GM12874 (cell line): ENCODE measurements at regions not wholly inside any gene's neighbourhood (a gene's known extent, or its start where the extent isn't known, plus 50 kb on each side); places are given as distances from the start of the nearest gene placed in this dataset.

Experiments used
- TF ChIP-seq, protein P1 (sequence below): IDR thresholded peaks from 2 replicates; pipeline ENCODE4 v1.5.1; 2011; ENCODE audit warnings: low read depth, mild to moderate bottlenecking, control low read depth, low read length, moderate library complexity; ENCODE audit not compliant: insufficient read depth

DNA sequence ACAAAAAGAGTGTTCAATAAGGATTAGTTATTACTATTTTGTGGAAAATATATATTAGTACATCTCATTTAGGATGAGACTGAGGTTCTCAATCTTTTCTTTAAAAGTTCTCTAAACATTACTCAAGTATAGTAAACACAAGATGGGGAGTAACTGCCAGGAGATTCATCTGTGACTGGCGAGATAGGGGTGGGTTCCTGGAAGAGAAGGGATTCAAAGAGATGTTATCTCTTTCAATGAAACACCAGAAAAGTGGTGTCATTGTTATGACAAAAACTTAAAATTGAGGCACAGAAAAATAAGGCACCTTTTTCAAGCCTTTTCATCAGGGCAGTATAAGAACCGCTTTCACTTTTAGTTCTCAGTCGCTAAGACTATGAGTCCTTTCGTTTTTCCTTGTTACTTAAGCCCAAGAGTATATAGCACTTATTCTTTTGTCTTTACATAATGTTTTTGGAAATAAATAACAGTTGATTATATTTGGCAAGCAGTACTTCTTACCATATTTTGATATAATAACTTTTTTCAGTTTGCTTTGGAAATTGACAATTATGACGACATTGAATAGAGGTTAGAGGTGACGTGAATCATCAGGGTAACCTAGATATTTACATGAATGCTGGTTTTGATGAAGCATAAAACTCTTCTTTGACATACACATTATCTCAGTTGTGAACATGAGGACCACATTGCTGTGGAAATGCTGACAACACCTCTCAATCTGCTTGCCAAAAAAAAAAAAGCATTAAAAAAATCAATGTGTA, 393.9 kb upstream of the TCF4 start:
- TF ChIP-seq, protein P1, sequence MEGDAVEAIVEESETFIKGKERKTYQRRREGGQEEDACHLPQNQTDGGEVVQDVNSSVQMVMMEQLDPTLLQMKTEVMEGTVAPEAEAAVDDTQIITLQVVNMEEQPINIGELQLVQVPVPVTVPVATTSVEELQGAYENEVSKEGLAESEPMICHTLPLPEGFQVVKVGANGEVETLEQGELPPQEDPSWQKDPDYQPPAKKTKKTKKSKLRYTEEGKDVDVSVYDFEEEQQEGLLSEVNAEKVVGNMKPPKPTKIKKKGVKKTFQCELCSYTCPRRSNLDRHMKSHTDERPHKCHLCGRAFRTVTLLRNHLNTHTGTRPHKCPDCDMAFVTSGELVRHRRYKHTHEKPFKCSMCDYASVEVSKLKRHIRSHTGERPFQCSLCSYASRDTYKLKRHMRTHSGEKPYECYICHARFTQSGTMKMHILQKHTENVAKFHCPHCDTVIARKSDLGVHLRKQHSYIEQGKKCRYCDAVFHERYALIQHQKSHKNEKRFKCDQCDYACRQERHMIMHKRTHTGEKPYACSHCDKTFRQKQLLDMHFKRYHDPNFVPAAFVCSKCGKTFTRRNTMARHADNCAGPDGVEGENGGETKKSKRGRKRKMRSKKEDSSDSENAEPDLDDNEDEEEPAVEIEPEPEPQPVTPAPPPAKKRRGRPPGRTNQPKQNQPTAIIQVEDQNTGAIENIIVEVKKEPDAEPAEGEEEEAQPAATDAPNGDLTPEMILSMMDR, result no peak

DNA sequence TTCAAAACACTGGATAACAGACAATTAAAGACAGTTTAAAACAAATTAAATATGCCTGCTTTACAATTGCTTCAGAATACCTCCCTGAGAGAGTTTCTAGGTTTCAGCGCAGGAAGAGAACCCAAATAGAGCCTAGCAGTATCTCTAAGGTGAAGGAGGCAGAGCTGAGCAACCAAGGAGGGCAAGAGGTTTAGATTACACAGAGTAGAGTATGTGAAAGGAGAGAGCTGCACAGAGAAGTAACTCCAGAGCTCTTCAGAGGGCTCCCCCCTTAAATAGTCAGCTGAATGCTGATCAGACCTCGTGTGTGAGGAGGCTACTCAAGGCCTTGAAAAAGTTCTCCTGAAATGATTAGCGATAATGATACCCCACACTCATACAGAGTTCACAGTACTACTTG, 386.5 kb upstream of the TCF4 start:
- TF ChIP-seq, protein P1, result no peak

DNA sequence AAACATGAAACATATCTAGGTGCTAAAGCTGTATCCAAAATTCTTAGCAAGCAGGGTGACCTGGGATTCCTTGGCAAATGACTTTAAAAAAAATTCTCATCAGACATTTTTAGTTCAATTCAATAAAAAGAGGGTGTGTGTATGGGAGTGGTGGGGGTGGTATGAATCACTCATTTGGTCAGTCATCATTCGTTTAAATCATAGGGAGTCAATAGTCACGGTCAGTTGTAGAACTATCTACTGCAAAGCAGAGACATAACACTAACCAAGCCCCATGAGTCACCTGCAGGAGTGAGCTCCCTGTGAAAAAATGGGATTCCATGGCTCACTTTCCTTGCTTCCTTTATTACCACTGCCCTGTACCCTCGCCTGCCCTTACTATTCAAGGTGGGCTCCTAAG, 380.6 kb upstream of the TCF4 start:
- TF ChIP-seq, protein P1, result no peak

DNA sequence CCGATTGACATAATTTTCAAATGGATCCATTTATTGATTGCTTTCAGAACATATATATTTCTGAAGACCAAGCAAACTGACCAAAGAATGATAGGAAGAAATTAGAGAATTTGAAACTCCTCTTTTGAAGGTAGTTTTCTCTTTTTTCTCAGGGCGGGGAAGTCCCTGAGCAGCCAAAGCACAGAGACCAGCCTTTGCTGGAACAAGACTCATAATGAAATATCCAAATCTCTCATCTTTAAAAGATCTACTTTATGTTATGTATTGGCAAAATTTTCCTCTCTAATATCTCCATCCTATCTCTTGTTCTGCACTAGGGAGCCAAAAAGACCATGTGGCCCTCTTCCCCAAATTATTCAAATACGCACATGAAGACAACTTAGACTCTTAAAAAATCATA, 379.0 kb upstream of the TCF4 start:
- TF ChIP-seq, protein P1, result no peak

DNA sequence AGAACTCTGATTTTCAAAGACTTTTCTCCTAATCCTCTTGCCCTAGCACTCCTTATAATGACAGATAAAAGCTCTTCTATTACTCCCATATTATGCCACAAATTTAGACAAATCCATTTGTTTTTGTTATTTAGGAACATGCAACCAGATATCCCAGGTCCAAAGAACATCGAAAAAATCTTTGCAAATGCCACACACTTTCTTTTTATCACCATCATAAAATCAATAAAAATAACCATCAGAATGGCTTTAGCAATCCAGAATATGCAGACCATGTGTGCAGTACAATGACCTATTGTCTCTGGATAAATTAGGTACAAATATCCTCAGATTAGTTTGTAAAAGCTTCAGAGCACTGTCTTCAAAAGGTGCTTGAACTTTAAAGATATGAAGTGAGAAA, 376.2 kb upstream of the TCF4 start:
- TF ChIP-seq, protein P1, result no peak

DNA sequence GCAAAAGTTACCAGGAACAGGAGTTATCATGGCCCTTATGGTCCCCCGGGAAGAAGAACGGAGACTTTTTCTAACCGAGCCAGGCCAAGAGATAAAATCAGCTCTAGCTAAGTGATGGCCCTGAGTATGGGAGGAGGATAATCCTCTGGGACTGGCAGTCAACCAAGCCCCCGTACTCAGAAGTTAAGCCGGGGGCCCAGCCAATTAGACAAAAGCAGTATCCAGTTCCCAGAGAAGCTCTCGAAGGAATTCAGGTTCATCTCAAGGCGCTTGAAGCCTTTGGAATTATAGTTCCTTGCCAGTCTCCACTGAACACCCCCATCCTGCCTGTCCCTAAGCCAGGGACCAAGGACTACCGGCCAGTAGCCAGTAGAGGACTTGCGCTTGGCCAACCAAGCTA, 365.3 kb upstream of the TCF4 start:
- TF ChIP-seq, protein P1, result no peak

DNA sequence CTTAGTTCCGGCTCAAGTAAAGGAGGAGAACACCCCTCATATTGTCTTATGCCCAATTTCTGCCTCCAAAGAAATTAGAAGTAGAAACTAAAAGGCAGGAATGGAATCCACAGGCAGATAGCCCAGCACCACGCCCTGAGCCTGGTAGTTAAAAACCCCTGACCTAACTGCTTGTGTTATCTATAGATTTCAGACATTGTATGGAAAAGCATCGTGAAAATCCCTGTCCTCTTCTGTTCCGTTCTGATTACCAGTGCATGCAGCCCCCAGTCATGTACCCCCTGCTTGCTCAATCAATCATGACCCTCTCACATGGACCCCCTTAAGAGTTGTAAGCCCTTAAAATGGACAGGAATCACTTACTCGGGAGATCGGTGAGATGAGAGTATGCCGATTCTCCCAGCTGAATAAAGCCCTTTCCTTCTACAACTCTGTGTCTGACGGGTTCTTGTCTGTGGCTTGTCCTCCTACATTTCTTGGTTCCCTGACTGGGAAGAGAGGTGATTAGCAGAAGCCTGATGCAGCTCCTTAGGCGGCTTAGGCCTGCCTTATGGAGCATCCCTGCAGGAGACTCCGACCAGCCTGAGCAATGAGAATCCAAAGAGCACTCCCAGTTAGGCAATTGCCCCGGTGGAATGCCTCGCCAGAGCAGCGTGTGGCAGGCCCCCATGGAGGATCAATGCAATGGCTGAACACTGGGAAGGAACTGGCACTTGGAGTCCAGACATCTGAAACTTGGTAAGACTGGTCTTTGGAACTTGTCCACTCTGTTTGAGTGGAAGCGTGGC, 362.6 kb upstream of the TCF4 start:
- TF ChIP-seq, protein P1, result no peak
